SJCRH30 (cell line): ENCODE measurements at regions not wholly inside any gene's neighbourhood (a gene's known extent, or its start where the extent isn't known, plus 50 kb on each side); places are given as distances from the start of the nearest gene placed in this dataset.

Experiments used
- DNase-seq, 2 experiments: peaks; one replicate each; pipeline ENCODE4 v3.0.0-alpha.2; 2015 to 2020
- H3K27ac ChIP-seq: fragments of 250-450 bp; sonication (Bioruptor Pico); 2 replicates; pipeline ENCODE4 v1.5.1; 2020; ENCODE audit warnings: mild to moderate bottlenecking, moderate library complexity
- H3K27me3 ChIP-seq: fragments of 250-450 bp; sonication (Bioruptor Pico); 2 replicates; pipeline ENCODE4 v1.5.1; 2020; ENCODE audit warnings: mild to moderate bottlenecking, moderate library complexity
- H3K36me3 ChIP-seq: fragments of 250-450 bp; sonication (Bioruptor Pico); 2 replicates; pipeline ENCODE4 v1.5.1; 2020; ENCODE audit warnings: mild to moderate bottlenecking, moderate library complexity
- H3K4me1 ChIP-seq: fragments of 250-450 bp; sonication (Bioruptor Pico); 2 replicates; pipeline ENCODE4 v1.5.1; 2020; ENCODE audit warnings: mild to moderate bottlenecking, moderate library complexity
- H3K4me3 ChIP-seq: fragments of 250-450 bp; sonication (Bioruptor Pico); 2 replicates; pipeline ENCODE4 v1.5.1; 2020; ENCODE audit warnings: mild to moderate bottlenecking, moderate library complexity
- H3K9me3 ChIP-seq: fragments of 250-450 bp; sonication (Bioruptor Pico); replicated peaks from 2 replicates; pipeline ENCODE4 v1.5.1; 2020; ENCODE audit warnings: mild to moderate bottlenecking, moderate library complexity

DNA sequence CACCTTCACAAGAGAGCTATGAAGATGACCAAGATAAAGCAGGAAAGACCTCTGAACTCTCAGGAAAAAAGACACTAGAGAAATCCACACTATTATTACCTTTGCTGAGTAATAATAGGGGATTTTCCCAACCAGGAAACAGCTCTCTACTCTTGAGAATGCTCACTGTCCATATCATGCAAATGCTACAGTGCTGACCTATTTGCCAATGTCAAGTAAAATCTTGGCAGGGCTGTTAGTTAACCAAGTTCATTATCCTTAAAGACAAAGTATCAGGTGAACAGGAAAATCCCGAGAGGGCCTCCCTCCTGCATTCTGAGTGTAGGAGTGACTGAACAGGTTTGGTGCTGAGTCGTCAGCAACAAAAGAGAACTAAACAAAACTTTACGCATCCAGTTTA is 306.6 kb downstream of the ACTL7B start:
- DNase-seq: no peak
- H3K4me1 ChIP-seq: no peaks in the 10 kb centered on the region
- no peak overlapping the region for H3K27ac ChIP-seq
- H3K4me3 ChIP-seq: no peak overlapping the region
- H3K36me3 ChIP-seq: no peaks in the 10 kb centered on the region
- 0 out of 2 replicates have a peak, but pooled peaks cover 3% of the 10 kb centered on the region for H3K27me3 ChIP-seq
- H3K9me3 ChIP-seq: no peaks in the 10 kb centered on the region

GRCh38 chr9:108547411-108548135 is 308.2 kb downstream of the ACTL7B start:
- no peak overlapping the region for H3K27ac ChIP-seq
- DNase-seq: no peak
- 0 out of 2 replicates have a peak, but pooled peaks cover 3% of the 10 kb centered on the region for H3K27me3 ChIP-seq
- H3K36me3 ChIP-seq: no peaks in the 10 kb centered on the region
- H3K9me3 ChIP-seq: no peaks in the 10 kb centered on the region
- H3K4me1 ChIP-seq: no peaks in the 10 kb centered on the region
- no peak overlapping the region for H3K4me3 ChIP-seq

DNA sequence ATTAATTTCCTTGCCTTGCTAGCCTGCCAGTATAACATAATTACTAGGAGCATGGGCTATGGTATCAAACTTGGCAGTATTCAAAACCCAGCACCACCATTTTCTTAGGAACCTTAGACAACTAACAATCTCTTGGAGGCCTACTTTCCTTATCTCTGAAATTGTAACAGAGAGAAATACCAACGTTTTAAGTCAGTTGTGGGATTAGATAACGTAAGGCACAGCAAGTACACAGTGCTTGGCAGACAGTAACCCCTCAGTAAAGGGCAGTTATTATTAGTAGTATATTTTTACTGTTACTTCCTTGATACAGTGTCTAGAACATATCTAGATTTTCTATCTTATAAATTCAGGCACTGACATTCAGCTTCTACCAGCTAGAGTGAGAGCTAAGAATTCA is 309.6 kb downstream of the ACTL7B start:
- no peak for DNase-seq
- 0 out of 2 replicates have a peak, but pooled peaks cover 3% of the 10 kb centered on the region for H3K27me3 ChIP-seq
- H3K36me3 ChIP-seq: no peaks in the 10 kb centered on the region
- H3K9me3 ChIP-seq: no peaks in the 10 kb centered on the region
- H3K4me3 ChIP-seq: no peak overlapping the region
- no peaks in the 10 kb centered on the region for H3K4me1 ChIP-seq
- no peak overlapping the region for H3K27ac ChIP-seq

DNA sequence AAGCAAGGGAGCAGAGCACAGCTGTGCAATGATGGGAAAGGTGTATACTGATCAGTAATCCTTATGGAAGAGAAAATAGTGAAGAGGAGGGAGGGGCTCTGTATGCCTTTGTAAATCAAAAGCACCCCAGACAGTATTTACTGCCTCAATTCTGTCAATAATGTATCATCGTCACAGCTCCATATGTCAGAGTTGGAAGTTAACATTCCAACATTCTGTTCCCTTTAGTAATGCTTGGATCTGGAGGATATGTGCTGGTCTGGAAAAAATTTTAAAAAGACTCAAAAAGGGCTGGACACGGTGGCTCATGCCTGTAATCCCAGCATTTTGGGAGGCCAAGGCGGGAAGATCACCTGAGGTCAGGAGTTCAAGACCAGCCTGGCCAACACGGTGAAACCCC is 310.4 kb downstream of the ACTL7B start:
- H3K4me1 ChIP-seq: no peaks in the 10 kb centered on the region
- H3K27ac ChIP-seq: no peak overlapping the region
- no peaks in the 10 kb centered on the region for H3K9me3 ChIP-seq
- H3K36me3 ChIP-seq: no peaks in the 10 kb centered on the region
- 0 out of 2 replicates have a peak, but pooled peaks cover 3% of the 10 kb centered on the region for H3K27me3 ChIP-seq
- DNase-seq: no peak
- no peak overlapping the region for H3K4me3 ChIP-seq

DNA sequence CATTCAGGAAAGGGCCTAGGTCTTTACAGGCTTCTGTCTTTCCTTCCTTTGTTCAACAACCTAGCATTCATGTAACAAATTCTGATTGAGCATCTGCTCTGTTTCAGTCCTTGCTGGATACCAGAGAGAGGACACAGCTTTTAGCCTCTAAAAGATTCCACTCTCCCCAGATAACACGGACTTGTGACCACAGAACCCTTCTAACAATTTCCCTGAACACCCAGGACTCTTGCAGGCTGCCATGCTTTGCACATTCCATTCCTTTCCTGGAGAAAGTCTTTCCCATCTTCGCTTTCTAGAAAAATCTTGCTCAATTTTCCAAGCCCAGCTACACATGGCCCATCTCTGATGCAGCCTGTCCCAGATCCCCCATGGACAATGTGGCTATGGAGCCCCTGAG is 310.9 kb downstream of the ACTL7B start:
- DNase-seq: no peak
- no peak overlapping the region for H3K4me3 ChIP-seq

GRCh38 chr9:108543251-108543778 is 312.5 kb downstream of the ACTL7B start:
- H3K9me3 ChIP-seq: no peaks in the 10 kb centered on the region
- DNase-seq: no peak
- H3K4me1 ChIP-seq: no peaks in the 10 kb centered on the region
- no peaks in the 10 kb centered on the region for H3K27me3 ChIP-seq
- no peak overlapping the region for H3K27ac ChIP-seq
- no peak overlapping the region for H3K4me3 ChIP-seq
- H3K36me3 ChIP-seq: no peaks in the 10 kb centered on the region

More for the DNA sequence above, 310.9 kb downstream of the ACTL7B start:
- Histone ChIP-seq H3K4me1 (no peaks in the 10 kb centered on the region), H3K27ac (no peak overlapping the region), H3K36me3 (no peaks in the 10 kb centered on the region), H3K9me3 (no peaks in the 10 kb centered on the region), H3K27me3 (0 out of 2 replicates have a peak, but pooled peaks cover 3% of the 10 kb centered on the region)

- Histone ChIP-seq H3K4me3 (no peak overlapping the region), H3K27ac (no peak overlapping the region), H3K4me1 (no peaks in the 10 kb centered on the region), H3K9me3 (no peaks in the 10 kb centered on the region), H3K36me3 (no peaks in the 10 kb centered on the region), H3K27me3 (no peaks in the 10 kb centered on the region)
- DNase-seq: no peak
These were observed 318.0 kb downstream of the ACTL7B start for GRCh38 chr9:108537756-108538155.

DNA sequence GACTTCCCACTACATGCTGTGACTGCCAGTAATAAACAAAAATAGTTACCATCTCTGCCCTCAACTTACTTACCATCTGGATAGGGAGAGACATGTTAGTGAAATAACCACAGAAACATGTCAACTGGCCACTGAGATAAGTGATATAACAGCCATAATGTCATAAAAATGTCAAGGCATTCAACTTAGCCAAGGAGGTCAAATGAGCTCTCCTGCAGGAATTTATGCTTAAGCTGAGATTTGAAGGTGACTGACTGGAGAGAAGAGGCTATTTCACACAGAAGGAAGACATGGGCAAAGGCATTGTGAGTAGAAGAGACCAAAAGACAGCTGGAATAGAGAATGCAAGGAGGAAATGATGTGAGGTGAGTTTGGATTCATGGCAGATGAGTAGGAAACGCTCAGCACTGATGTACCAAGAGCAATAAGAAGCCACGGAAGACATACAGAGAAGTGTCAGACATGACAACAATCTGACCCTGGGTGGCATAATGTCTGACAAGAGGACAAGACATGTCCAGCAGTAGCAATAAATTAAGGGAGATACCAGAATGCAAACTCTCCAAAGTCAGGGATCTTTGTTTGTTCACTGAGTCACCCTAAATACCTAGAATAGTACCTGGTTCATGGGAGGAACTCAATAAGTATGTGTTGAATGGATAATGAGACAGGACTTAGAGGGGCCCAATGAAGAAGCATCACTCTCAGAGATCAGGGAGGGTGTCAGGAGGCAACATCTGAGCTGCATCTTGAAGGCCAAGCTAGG is 318.8 kb downstream of the ACTL7B start:
- DNase-seq: no peak
- Histone ChIP-seq H3K9me3 (no peaks in the 10 kb centered on the region), H3K27me3 (no peaks in the 10 kb centered on the region), H3K4me3 (no peak overlapping the region), H3K27ac (no peak overlapping the region), H3K4me1 (no peaks in the 10 kb centered on the region), H3K36me3 (no peaks in the 10 kb centered on the region)

DNA sequence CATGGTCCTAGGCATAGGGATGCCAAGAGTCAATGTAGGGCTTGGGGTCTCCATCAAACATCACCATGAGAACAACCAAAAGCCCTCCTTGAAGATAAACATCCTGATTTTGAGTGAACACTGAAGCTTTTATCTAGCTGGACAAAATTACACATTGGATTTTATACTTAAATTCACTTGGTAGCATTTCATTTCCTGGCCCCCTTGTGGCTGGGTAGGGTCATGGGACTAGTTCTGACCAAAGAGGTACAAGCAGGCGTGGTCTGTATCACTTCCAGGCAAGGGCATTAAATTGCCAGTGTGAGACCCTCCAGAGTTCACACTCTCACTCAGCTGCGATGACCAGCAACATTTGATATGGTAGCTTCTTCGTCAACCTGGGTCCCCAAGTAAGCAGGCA is 320.3 kb downstream of the ACTL7B start:
- Histone ChIP-seq H3K9me3 (no peaks in the 10 kb centered on the region), H3K4me1 (no peaks in the 10 kb centered on the region), H3K36me3 (no peaks in the 10 kb centered on the region), H3K27me3 (no peaks in the 10 kb centered on the region), H3K4me3 (no peak overlapping the region), H3K27ac (no peak overlapping the region)
- DNase-seq: peak; percentile 27 to 40

DNA sequence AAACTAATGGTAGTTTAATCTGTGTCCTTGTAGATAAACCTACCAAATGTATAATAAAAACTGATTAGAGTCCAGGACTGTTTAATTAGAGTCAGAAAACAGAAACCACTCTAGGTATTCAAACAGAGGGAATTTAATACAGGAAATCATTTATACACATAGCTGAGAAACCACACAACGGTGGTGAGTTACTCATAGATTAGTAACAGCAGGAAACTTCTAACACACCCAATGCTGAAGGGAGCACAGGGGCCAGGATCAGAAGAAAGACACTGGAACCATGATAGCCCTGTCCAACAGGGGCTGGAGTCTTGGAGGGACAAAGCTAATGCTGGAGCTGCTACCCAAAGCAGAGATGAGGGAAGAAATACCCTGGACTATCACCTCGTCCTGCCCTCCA is 321.0 kb downstream of the ACTL7B start:
- DNase-seq: no peak
- H3K9me3 ChIP-seq: no peaks in the 10 kb centered on the region
- H3K36me3 ChIP-seq: no peaks in the 10 kb centered on the region
- H3K4me1 ChIP-seq: no peaks in the 10 kb centered on the region
- no peak overlapping the region for H3K27ac ChIP-seq
- no peak overlapping the region for H3K4me3 ChIP-seq
- H3K27me3 ChIP-seq: no peaks in the 10 kb centered on the region

DNA sequence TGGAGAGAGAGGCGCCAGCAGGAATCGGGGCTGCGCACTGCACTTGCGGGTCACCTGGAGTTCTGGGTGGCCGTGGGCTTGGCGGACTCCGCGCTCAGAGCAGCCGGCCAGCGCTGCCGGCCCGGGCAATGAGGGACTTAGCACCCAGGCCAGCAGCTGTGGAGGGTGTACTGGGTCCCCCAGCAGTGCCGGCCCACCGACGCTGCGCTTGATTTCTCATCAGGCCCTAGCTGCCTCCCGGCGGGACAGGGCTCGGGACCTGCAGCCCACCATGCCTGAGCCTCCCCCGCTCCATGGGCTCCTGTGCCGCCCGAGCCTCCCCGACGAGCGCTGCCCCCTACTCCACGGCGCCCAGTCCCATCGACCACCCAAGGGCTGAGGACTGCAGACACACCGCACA is 325.6 kb downstream of the ACTL7B start:
- H3K4me3 ChIP-seq: no peak overlapping the region
- H3K9me3 ChIP-seq: no peaks in the 10 kb centered on the region
- no peaks in the 10 kb centered on the region for H3K4me1 ChIP-seq
- H3K27ac ChIP-seq: no peak overlapping the region
- no peak for DNase-seq
- H3K36me3 ChIP-seq: no peaks in the 10 kb centered on the region
- H3K27me3 ChIP-seq: peaks cover 10% of the 10 kb centered on the region; the same call in 1 of the 2 replicates

- no peaks in the 10 kb centered on the region for H3K4me1 ChIP-seq
- H3K27me3 ChIP-seq: peaks cover 10% of the 10 kb centered on the region; the same call in 1 of the 2 replicates
- H3K36me3 ChIP-seq: no peaks in the 10 kb centered on the region
- H3K9me3 ChIP-seq: no peaks in the 10 kb centered on the region
- no peak overlapping the region for H3K4me3 ChIP-seq
- no peak for DNase-seq
- no peak overlapping the region for H3K27ac ChIP-seq
These were observed 327.6 kb downstream of the ACTL7B start for GRCh38 chr9:108528231-108528630.

GRCh38 chr9:108526518-108526917 is 329.3 kb downstream of the ACTL7B start:
- no peaks in the 10 kb centered on the region for H3K36me3 ChIP-seq
- no peaks in the 10 kb centered on the region; the same call in 1 of the 2 replicates for H3K9me3 ChIP-seq
- no peaks in the 10 kb centered on the region for H3K4me1 ChIP-seq
- no peak overlapping the region for H3K4me3 ChIP-seq
- no peak overlapping the region for H3K27ac ChIP-seq
- H3K27me3 ChIP-seq: peaks cover 10% of the 10 kb centered on the region; the same call in 1 of the 2 replicates
- no peak for DNase-seq

DNA sequence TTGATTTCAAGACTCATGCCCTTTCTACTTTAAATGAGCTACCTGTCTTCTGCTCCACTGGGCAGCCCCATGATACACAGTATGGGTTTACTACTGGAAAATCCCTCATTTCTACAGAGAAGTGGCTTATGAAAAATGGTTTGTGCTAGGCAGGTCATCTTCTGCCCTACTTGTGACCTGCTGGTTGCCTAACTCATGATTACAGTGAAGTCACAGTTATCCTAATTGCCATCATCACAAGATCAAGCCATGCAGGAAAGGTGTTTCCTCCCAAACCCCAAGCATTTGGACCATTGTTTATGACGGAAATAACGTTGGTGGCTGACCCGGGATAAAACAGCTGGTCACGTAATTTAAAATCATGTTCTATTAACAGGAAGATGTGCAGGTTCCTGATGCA is 330.6 kb downstream of the ACTL7B start:
- Histone ChIP-seq H3K4me1 (no peaks in the 10 kb centered on the region), H3K36me3 (no peaks in the 10 kb centered on the region), H3K4me3 (no peak overlapping the region), H3K27ac (no peak overlapping the region), H3K9me3 (no peaks in the 10 kb centered on the region; the same call in 1 of the 2 replicates), H3K27me3 (peaks cover 10% of the 10 kb centered on the region; the same call in 1 of the 2 replicates)
- no peak for DNase-seq

GRCh38 chr9:108521063-108521590 is 334.7 kb downstream of the ACTL7B start:
- no peak overlapping the region for H3K4me3 ChIP-seq
- H3K4me1 ChIP-seq: no peaks in the 10 kb centered on the region
- H3K27ac ChIP-seq: no peak overlapping the region
- no peaks in the 10 kb centered on the region for H3K27me3 ChIP-seq
- no peaks in the 10 kb centered on the region for H3K36me3 ChIP-seq
- no peak for DNase-seq
- H3K9me3 ChIP-seq: no peaks in the 10 kb centered on the region; the same call in 1 of the 2 replicates
